ENCODE measurements at regions not wholly inside any gene's neighbourhood (a gene's known extent, or its start where the extent isn't known, plus 50 kb on each side); places are given as distances from the start of the nearest gene placed in this dataset.

DNA sequence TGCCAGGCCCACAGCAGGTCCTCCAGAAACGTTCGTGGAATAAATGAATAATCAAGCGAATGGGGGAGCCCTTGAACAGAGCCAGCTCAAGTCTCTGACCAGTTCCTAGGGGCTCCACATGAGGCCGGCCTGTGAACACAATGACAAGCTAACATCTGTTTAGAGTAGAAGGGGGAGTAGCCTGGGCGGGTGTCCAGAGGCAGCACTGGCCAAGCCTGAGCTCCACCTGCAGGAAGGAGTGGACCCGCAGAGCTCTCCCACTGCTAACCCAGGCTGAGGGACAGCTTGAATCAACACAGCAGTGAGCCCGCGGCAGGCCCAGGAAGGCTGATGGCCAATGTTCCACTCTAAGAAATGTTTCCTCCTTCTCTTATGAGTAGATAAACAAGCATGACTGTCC is 234.8 kb upstream of the RAB6C start:
- Histone ChIP-seq H3K27ac (ENCODE audit: low read length) (no peak overlapping the region), H3K4me2 (ENCODE audit: low read depth, low read length) (no peak overlapping the region), H3K9ac (ENCODE audit: low read length) (no peak overlapping the region), H3K79me2 (ENCODE audit: low read length) (no peaks in the 10 kb centered on the region), H3K4me3 (ENCODE audit: low read length) (no peak overlapping the region), H3K36me3 (replicated peaks; ENCODE audit: insufficient read depth, low read length) (no peaks in the 10 kb centered on the region), H3F3A (ENCODE audit: insufficient read depth, low read length) (no peaks in the 10 kb centered on the region), H3K9me2 (replicated peaks; ENCODE audit: insufficient read depth, low read length) (no peaks in the 10 kb centered on the region), H3K9me3 (replicated peaks; ENCODE audit: insufficient read depth, low read length) (no peaks in the 10 kb centered on the region), H3K4me1 (ENCODE audit: low read length) (no peaks in the 10 kb centered on the region), H4K20me1 (ENCODE audit: insufficient read depth, low read length) (no peaks in the 10 kb centered on the region), H3K27me3 (replicated peaks; ENCODE audit: insufficient read depth, low read length) (no peaks in the 10 kb centered on the region), H2AFZ (ENCODE audit: low read length) (no peak overlapping the region)
- TF ChIP-seq, protein P1, sequence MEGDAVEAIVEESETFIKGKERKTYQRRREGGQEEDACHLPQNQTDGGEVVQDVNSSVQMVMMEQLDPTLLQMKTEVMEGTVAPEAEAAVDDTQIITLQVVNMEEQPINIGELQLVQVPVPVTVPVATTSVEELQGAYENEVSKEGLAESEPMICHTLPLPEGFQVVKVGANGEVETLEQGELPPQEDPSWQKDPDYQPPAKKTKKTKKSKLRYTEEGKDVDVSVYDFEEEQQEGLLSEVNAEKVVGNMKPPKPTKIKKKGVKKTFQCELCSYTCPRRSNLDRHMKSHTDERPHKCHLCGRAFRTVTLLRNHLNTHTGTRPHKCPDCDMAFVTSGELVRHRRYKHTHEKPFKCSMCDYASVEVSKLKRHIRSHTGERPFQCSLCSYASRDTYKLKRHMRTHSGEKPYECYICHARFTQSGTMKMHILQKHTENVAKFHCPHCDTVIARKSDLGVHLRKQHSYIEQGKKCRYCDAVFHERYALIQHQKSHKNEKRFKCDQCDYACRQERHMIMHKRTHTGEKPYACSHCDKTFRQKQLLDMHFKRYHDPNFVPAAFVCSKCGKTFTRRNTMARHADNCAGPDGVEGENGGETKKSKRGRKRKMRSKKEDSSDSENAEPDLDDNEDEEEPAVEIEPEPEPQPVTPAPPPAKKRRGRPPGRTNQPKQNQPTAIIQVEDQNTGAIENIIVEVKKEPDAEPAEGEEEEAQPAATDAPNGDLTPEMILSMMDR (IDR thresholded peaks at IDR 0.05; ENCODE audit: low read length) = no peak
- TF ChIP-seq EZH2 (optimal IDR thresholded peaks at IDR 0.05; ENCODE audit: low read depth, low read length) (no peak), EZH2phosphoT487 (IDR thresholded peaks at IDR 0.05; ENCODE audit: low read length) (no peak)
- DNase-seq = no peak

DNA sequence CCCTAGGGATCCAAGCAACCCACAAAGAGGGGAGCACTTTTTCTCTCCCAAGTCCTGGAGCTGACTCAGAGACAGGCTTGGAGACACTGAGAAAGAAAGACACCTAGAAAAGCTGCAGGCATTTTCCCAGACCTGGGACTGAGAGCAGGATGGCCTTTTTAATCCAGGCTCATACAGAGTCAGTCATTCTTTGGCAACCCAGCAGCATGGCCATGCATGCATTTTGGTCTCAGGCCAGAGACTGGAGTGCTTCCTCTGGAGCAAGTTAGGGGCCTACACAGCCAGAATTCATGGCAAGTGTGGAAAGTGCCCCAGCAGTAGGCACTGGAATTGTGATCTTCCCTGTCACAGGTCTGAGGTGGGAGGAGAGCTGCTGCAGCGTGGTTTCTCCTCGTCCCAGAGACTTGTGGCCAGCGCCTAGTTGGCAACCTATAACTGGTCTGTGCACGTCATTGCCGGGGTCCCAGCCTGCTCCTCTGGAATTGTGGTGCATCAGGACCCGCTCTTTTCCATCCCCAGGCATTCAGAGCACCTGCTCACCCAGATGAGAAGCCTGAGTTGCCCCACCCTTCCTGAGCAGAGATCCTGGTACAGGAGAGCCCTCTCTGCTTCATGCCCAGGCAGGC is 231.9 kb upstream of the RAB6C start:
- H3K36me3 ChIP-seq (replicated peaks; ENCODE audit: insufficient read depth, low read length) = no peaks in the 10 kb centered on the region
- H3F3A ChIP-seq (ENCODE audit: insufficient read depth, low read length) = no peaks in the 10 kb centered on the region
- DNase-seq = no peak
- no peak overlapping the region for H3K4me3 ChIP-seq (ENCODE audit: low read length)
- no peaks in the 10 kb centered on the region for H3K79me2 ChIP-seq (ENCODE audit: low read length)
- H3K9me2 ChIP-seq (replicated peaks; ENCODE audit: insufficient read depth, low read length) = no peaks in the 10 kb centered on the region
- H3K9ac ChIP-seq (ENCODE audit: low read length) = no peak overlapping the region
- no peaks in the 10 kb centered on the region for H4K20me1 ChIP-seq (ENCODE audit: insufficient read depth, low read length)
- no peak overlapping the region for H2AFZ ChIP-seq (ENCODE audit: low read length)
- no peaks in the 10 kb centered on the region for H3K9me3 ChIP-seq (replicated peaks; ENCODE audit: insufficient read depth, low read length)
- H3K4me1 ChIP-seq (ENCODE audit: low read length) = no peaks in the 10 kb centered on the region
- H3K27me3 ChIP-seq (replicated peaks; ENCODE audit: insufficient read depth, low read length) = no peaks in the 10 kb centered on the region
- no peak overlapping the region for H3K4me2 ChIP-seq (ENCODE audit: low read depth, low read length)
- no peak for TF ChIP-seq EZH2phosphoT487 (IDR thresholded peaks at IDR 0.05; ENCODE audit: low read length)
- TF ChIP-seq, protein P1 (IDR thresholded peaks at IDR 0.05; ENCODE audit: low read length) = no peak
- no peak for TF ChIP-seq EZH2 (optimal IDR thresholded peaks at IDR 0.05; ENCODE audit: low read depth, low read length)
- H3K27ac ChIP-seq (ENCODE audit: low read length) = no peak overlapping the region

DNA sequence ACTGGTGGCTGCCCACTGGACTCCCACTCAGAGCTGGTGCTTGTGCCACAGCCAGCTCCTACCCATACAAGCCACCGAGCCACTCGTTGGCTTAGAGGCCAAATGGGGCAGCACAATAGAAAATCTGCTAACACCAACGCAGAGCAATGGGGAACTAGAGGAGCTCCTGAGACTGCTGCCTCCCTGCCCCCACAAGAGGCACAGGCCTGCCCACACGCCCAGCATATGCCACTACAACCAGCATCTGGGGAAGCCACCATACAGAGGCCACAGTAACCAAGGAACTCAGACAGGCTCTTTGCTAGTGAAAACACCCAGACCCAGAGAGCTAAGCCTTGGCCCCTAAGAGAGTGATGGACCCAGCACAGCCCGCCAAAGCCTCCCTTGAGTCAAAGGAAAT is 231.2 kb upstream of the RAB6C start:
- Histone ChIP-seq H3K4me2 (ENCODE audit: low read depth, low read length) (no peak overlapping the region), H3F3A (ENCODE audit: insufficient read depth, low read length) (no peaks in the 10 kb centered on the region), H3K79me2 (ENCODE audit: low read length) (no peaks in the 10 kb centered on the region), H3K9me3 (replicated peaks; ENCODE audit: insufficient read depth, low read length) (no peaks in the 10 kb centered on the region), H3K4me1 (ENCODE audit: low read length) (no peaks in the 10 kb centered on the region), H3K27ac (ENCODE audit: low read length) (no peak overlapping the region), H3K9ac (ENCODE audit: low read length) (no peak overlapping the region), H3K4me3 (ENCODE audit: low read length) (no peak overlapping the region), H3K27me3 (replicated peaks; ENCODE audit: insufficient read depth, low read length) (no peaks in the 10 kb centered on the region), H3K9me2 (replicated peaks; ENCODE audit: insufficient read depth, low read length) (no peaks in the 10 kb centered on the region), H2AFZ (ENCODE audit: low read length) (no peak overlapping the region), H4K20me1 (ENCODE audit: insufficient read depth, low read length) (no peaks in the 10 kb centered on the region), H3K36me3 (replicated peaks; ENCODE audit: insufficient read depth, low read length) (no peaks in the 10 kb centered on the region)
- no peak for TF ChIP-seq EZH2 (optimal IDR thresholded peaks at IDR 0.05; ENCODE audit: low read depth, low read length)
- TF ChIP-seq, protein P1 (IDR thresholded peaks at IDR 0.05; ENCODE audit: low read length) = no peak
- TF ChIP-seq EZH2phosphoT487 (IDR thresholded peaks at IDR 0.05; ENCODE audit: low read length) = no peak
- no peak for DNase-seq
